ENCODE measurements at regions not wholly inside any gene's neighbourhood (a gene's known extent, or its start where the extent isn't known, plus 50 kb on each side); places are given as distances from the start of the nearest gene placed in this dataset.

- CTCF ChIA-PET = no interaction called here
- DNase-seq (ENCODE audit: low read depth) = no peak
- no peaks in the 10 kb centered on the region for H3K36me3 ChIP-seq (ENCODE audit: control insufficient read depth, insufficient read depth, low read length)
- no peaks in the 10 kb centered on the region for H3K27me3 ChIP-seq (ENCODE audit: control insufficient read depth, insufficient read depth, low read length)
- POLR2A ChIA-PET = no interaction called here
- no peak for TF ChIP-seq CTCF (IDR thresholded peaks at IDR 0.05; ENCODE audit: insufficient read depth, low read depth, low read length)
- H3K4me3 ChIP-seq (ENCODE audit: low read depth, low read length) = no peak overlapping the region
These were observed 1085.8 kb downstream of the TDRD15 start for GRCh38 chr2:22209545-22209944.

GRCh38 chr2:22213237-22213636 is 1089.5 kb downstream of the TDRD15 start:
- DNase-seq (ENCODE audit: low read depth) = no peak
- no peaks in the 10 kb centered on the region for H3K36me3 ChIP-seq (ENCODE audit: control insufficient read depth, insufficient read depth, low read length)
- ChIA-PET POLR2A (no interaction called here), CTCF (no interaction called here)
- no peaks in the 10 kb centered on the region for H3K27me3 ChIP-seq (ENCODE audit: control insufficient read depth, insufficient read depth, low read length)
- TF ChIP-seq CTCF (IDR thresholded peaks at IDR 0.05; ENCODE audit: insufficient read depth, low read depth, low read length) = no peak
- no peak overlapping the region for H3K4me3 ChIP-seq (ENCODE audit: low read depth, low read length)

GRCh38 chr2:22215517-22215916 is 1091.7 kb downstream of the TDRD15 start:
- ChIA-PET CTCF (no interaction called here), POLR2A (no interaction called here)
- no peak overlapping the region for H3K4me3 ChIP-seq (ENCODE audit: low read depth, low read length)
- TF ChIP-seq CTCF (IDR thresholded peaks at IDR 0.05; ENCODE audit: insufficient read depth, low read depth, low read length) = 0 out of 2 replicates have a peak, but pooled peaks have one; percentile 3
- H3K27me3 ChIP-seq (ENCODE audit: control insufficient read depth, insufficient read depth, low read length) = no peaks in the 10 kb centered on the region
- DNase-seq (ENCODE audit: low read depth) = no peak
- no peaks in the 10 kb centered on the region for H3K36me3 ChIP-seq (ENCODE audit: control insufficient read depth, insufficient read depth, low read length)

DNA sequence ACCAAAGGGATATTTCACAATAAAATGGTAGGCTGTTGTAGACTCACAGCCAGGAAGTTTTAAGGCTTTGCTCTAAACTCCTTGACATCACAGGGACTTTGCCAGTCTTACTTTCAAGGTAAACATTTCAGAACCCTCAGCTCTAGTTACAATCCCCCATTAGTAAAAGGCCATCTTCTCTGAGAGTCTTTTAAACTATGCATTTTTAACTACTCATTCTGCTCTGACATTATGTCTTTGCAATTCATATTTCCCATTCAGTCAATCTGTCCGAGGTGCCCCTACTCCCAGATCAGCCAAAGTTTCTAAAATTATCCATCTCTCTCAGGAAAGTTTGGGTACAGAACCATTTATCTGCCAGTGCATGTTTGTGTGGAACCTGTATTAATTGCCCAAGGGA is 1094.1 kb downstream of the TDRD15 start:
- ChIA-PET CTCF (no interaction called here), POLR2A (no interaction called here)
- TF ChIP-seq CTCF (IDR thresholded peaks at IDR 0.05; ENCODE audit: insufficient read depth, low read depth, low read length) = no peak
- no peaks in the 10 kb centered on the region for H3K36me3 ChIP-seq (ENCODE audit: control insufficient read depth, insufficient read depth, low read length)
- H3K4me3 ChIP-seq (ENCODE audit: low read depth, low read length) = no peak overlapping the region
- no peaks in the 10 kb centered on the region for H3K27me3 ChIP-seq (ENCODE audit: control insufficient read depth, insufficient read depth, low read length)
- no peak for DNase-seq (ENCODE audit: low read depth)

DNA sequence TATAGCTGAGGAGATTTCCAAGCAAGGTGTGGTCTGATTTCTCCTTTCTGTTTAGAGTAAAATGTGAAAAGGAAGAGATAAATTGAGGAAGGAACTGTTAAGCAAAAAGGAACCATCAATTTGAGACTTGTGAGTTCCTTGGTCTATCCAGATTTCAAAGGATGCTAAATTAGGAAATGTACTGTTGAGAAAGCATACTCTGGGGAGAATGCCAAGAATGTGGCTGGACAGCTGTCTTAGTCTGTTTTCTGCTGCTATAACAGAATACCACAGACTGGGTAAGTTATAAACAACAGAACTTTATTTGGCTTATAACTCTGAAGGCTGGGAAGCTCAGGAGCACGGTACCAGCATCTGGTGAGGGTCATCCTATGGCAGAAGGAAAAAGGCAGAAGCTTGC is 1097.2 kb downstream of the TDRD15 start:
- CTCF ChIA-PET = no interaction called here
- TF ChIP-seq CTCF (IDR thresholded peaks at IDR 0.05; ENCODE audit: insufficient read depth, low read depth, low read length) = no peak
- H3K4me3 ChIP-seq (ENCODE audit: low read depth, low read length) = no peak overlapping the region
- H3K36me3 ChIP-seq (ENCODE audit: control insufficient read depth, insufficient read depth, low read length) = no peaks in the 10 kb centered on the region
- POLR2A ChIA-PET = no interaction called here
- H3K27me3 ChIP-seq (ENCODE audit: control insufficient read depth, insufficient read depth, low read length) = no peaks in the 10 kb centered on the region
- DNase-seq (ENCODE audit: low read depth) = no peak

All from BJ (cell line).